HK-2 (cell line): ENCODE measurements at regions not wholly inside any gene's neighbourhood (a gene's known extent, or its start where the extent isn't known, plus 50 kb on each side); places are given as distances from the start of the nearest gene placed in this dataset.
"Not testable (repeated sequence)": the region's sequence is repeated elsewhere in the genome, so short reads cannot be mapped to it uniquely, and the experiment has no call there.

ENCODE experiments used
- DNase-seq: peaks from one replicate; pipeline ENCODE4 v3.0.0-alpha.2; 2018; ENCODE audit not compliant: unreplicated experiment

- no peak for DNase-seq
Observed at GRCh38 chr6:119453242-119454200, 104.0 kb upstream of the MAN1A1 start.

- DNase-seq: no peak
Observed at GRCh38 chr6:119449331-119450156, 100.0 kb upstream of the MAN1A1 start.

GRCh38 chr6:119447921-119448320 is 98.4 kb upstream of the MAN1A1 start:
- no peak for DNase-seq

GRCh38 chr6:119446609-119447008 is 97.0 kb upstream of the MAN1A1 start:
- peak; percentile 2 for DNase-seq

GRCh38 chr6:119446115-119446554 is 96.6 kb upstream of the MAN1A1 start:
- DNase-seq: no peak

- DNase-seq: no peak
Observed at GRCh38 chr6:119445666-119446065, 96.1 kb upstream of the MAN1A1 start.

DNA sequence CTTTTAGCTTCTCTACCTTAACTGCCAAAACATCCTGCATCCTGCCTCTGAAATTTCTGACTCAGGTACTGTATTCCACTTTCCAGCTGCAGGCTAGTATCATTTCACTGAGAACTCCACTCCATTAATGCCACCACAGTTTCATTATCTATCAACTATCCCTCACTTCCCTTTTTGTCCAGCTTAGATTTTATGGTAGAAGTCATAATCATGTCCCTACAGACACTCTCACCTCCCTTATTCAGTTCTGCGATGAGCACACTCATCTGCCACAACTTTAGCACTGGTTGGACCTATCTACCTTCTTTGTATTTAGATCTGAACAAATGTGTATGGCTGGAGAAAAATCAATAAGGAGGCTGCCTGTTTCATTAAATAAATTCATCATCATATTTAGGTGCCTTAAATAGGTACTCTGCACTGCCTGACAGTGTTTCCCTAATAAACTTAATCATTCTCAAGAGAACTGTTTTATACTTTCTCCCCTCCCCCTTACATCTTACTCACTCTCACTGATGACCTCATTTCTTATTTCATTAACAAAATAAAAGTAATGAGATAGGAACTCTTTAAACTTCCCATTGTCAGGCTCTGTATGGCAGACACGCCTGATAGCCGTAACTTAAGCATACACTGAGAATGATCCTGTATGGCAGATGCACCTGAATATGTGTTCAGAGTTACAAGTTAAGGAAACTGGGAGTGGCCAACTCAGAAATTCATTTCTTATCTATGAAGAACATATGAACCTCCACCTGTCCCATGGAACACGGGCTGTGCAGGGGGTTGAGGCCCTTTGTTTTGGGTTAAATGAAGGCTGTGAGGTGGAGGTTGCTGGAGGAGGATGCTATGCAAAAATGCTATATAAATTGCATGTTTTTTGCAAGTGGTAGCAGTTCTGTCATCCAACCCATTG is 95.3 kb upstream of the MAN1A1 start:
- DNase-seq: no peak

DNA sequence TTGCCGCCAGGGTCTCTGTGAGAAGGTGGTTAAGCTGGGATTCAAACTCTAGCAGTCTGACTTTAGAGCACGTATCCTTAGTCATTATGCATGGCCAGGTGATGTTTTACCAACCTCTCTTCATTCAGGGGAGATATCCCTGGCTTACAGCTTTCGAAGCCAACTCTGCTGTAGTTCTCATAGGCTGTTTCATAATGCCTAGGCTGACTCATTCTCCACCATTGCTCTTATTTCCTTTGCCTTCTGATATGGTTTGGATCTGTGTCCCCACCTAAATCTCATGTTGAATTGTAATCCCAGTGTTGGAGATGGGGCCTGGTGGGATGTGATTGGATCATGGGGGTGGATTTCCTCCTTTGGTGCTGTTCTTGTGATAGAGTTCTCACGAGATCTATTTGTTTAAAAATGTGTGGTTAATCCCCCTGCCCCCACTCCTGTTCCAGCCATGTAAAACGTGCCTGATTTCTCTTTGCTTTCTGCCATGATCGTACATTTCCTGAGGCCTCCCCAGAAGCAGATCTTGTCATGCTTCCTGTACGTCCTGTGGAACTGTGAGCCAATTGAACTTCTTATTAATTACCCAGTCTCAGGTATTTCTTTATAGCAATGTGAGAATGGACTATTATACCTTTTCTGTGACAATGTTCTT is 94.6 kb upstream of the MAN1A1 start:
- no peak for DNase-seq

DNA sequence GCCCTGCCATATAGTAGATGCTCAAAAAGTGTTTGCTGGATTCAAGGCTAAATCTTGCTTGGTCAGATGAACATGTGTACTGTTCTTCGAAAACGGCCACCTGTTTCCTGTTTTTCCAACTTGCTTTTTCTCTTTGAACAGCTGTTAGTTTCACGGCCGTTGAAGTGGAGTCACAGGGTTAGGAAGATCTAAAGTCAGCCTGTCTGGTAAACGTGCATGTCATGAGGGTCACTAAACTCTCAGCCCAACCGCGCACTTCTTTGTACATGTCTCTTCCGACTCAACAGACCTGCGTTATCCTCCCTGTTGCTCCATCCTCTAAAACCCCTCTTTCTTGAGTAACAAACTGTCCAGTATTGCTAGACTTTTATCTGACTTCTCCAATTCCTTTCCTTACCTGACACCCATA is 93.2 kb upstream of the MAN1A1 start:
- no peak for DNase-seq

DNA sequence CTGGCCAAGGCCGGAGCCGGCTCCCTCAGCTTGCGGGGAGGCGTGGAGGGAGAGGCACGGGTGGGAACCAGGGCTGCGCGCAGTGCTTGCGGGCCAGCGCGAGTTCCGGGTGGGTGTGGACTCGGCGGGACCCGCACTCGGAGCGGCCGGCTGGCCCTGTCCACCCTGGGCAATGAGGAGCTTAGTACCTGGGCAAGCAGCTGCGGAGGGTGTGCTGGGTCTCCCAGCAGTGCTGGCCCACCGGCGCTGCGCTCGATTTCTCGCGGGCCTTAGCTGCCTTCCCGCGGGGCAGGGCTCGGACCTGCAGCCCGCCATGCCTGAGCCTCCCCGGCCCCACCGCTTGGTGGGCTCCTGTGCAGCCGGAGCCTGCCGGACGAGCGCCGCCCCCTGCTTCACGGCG is 91.4 kb upstream of the MAN1A1 start:
- DNase-seq: no peak

DNA sequence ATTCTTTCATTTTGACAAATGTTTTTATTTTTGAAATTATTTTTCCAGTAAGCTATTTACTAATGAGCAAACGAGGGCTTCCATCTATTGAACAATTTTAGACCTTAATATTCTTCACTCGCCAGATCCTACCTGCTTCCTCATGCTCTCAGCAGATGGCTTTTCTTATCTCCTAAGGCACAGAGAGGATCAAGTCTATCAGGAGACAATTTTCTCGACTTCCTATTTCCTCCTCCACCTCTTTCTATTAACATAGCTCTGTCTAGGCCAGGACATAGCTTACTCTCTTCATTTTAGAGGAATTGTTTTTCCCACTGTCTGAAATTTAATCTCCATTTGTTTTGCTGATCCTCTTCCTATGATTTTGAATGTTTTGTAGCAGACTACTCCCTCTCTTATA is 87.0 kb upstream of the MAN1A1 start:
- DNase-seq: no peak

DNA sequence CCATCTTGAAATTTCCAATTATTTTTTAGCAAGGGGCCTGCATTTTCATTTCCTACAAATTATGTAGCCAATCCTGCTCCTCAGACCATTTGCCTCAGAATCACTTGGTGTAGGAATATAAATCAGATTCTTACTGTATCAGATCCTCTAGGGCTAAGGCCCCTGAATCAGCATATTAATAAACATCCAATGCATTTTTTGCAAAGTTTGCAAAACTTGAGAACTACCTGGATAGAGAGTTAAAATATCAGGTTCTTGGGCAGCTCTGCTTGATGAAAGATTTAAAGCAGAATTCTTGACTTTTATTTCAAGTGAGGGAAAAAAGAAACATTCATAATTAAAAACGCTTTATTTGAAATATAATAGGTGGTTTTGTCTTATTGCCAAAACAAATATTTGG is 82.2 kb upstream of the MAN1A1 start:
- DNase-seq: no peak

GRCh38 chr6:119430805-119431204 is 81.2 kb upstream of the MAN1A1 start:
- DNase-seq: no peak

DNA sequence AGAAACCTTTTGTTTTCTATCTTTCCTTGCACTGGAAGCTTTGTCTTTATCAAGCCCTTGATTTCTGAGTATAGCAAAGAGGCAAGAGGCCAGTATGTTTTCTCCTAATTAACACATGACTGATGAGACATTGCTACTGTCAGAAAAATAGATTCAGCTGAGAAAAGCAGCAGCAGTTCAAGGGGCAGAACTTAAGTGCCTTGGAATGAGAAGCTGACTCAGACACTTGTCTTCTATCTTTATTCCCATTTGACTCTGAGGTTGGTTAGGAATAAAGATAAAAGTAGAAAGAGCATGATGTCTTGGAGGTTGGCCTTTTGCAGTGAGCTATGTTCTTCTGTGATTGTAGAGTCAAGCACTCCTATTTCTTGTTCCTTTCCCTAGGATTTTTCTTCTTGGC is 79.1 kb upstream of the MAN1A1 start:
- no peak for DNase-seq

GRCh38 chr6:119426619-119427018 is 77.1 kb upstream of the MAN1A1 start:
- no peak for DNase-seq

- no peak for DNase-seq
Observed at GRCh38 chr6:119423996-119424395, 74.4 kb upstream of the MAN1A1 start.

- DNase-seq: not testable (repeated sequence)
Observed at GRCh38 chr6:119418084-119418483, 68.5 kb upstream of the MAN1A1 start.

GRCh38 chr6:119407156-119407555 is 57.6 kb upstream of the MAN1A1 start:
- DNase-seq: no peak

DNA sequence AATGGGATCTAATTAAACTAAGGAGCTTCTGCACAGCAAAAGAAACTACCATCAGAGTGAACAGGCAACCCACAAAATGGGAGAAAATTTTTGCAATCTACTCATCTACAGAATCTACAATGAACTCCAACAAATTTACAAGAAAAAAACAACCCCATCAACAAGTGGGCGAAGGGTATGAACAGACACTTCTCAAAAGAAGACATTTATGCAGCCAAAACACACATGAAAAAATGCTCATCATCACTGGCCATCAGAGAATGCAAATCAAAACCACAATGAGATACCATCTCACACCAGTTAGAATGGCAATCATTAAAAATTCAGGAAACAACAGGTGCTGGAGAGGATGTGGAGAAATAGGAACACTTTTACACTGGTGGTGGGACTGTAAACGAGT is 55.6 kb upstream of the MAN1A1 start:
- DNase-seq: not testable (repeated sequence)
